Forelimb muscle (tissue), 1 donor: ENCODE measurements at regions not wholly inside any gene's neighbourhood (a gene's known extent, or its start where the extent isn't known, plus 50 kb on each side); places are given as distances from the start of the nearest gene placed in this dataset.
"Not testable (repeated sequence)": the region's sequence is repeated elsewhere in the genome, so short reads cannot be mapped to it uniquely, and the experiment has no call there.

Experiments
- DNase-seq: peaks from one replicate; pipeline ENCODE4 v3.0.0-alpha.2; 2013; ENCODE audit warnings: low read depth

DNA sequence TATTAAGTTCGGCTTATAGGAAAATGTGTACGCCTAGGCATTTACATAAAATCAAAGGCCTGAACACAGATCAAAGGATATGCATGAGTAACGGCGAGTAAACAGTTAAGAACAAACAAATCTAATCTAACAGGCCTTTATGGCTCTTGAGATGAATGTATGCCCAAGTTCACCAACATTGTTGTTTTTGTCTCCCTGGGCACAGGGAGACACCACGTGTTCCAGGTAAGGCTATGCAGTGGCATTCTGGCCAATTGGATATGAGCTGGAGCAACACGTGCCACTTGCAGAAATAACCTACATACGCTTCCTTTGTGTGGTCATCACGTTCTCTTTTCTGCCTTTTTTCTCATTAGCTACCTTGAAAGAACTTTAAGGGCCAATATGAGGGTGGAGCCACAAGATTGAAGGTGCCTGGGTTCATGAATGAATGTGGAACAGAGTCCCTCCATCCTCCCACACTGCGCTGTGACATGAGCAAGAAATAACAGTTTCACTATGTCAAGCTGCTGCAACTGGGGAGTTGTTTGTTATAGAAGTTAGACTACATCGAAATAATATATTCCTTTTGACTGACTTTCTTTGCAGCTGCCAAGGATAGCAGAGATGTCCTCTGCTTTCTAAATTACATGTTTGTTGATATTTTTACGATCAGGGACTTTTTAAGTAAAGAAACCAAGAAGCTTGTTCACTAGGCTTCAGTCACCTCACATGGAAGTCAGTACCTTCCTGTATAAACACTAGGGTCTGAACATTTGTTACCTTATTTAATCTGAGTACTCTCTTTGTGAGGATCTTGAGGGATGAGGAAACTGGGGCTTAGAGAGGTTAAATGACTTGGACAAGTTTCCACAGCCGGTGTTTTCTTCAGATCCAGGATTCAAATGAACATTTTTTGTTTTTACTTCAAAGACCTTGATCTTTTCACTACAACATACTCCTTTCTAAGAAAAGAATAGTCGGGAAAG lies 427.5 kb upstream of the TBL1XR1 start:
- no peak for DNase-seq

DNA sequence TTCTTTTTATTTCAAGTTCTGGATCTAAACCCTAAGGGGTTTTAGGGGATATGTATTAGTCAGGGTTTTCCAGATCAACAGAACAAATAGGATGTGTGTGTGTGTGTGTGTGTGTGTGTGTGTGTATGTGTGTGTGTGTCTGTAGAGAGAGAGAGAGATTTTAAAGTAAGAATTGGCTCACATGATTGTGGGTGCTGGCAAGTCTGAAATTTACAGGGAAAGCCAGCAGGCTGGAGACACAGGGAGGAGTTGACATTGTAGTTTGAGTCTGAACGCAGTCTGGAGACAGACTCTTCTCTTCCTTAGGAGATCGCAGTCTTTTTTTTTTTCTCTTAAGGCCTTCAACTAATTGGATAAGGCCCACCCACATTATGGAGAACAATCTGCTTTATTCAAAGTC lies 428.8 kb upstream of the TBL1XR1 start:
- DNase-seq: no peak

DNA sequence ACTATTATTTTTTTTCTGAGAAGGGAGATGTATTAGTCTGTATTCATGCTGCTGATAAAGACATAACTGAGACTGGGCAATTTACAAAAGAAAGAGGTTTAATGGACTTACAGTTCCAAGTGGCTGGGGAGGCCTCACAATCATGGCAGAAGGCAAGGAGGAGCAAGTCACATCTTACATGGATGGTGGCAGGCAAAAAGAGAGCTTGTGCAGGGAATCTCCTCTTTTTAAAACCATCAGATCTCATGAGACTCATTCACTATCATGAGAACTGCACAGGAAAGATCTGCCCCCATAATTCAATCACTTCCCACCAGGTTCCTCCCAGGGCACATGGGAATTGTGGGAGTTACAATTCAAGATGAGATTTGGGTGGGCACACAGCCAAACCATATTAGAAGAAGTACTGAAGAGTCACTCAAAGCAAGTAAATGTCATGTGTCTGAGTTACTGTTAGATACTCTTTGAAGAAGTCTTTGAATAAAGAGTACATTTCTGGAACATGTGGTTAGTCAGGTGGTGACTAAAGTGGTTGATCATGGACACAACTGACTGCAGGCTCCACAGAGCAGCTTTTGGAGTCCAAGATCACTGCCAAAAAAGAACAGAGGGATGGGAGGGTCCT lies 430.9 kb upstream of the TBL1XR1 start:
- DNase-seq: not testable (repeated sequence)

GRCh38 chr3:177629276-177629675 lies 432.0 kb upstream of the TBL1XR1 start:
- no peak for DNase-seq

GRCh38 chr3:177633671-177634207 lies 436.5 kb upstream of the TBL1XR1 start:
- no peak for DNase-seq

DNA sequence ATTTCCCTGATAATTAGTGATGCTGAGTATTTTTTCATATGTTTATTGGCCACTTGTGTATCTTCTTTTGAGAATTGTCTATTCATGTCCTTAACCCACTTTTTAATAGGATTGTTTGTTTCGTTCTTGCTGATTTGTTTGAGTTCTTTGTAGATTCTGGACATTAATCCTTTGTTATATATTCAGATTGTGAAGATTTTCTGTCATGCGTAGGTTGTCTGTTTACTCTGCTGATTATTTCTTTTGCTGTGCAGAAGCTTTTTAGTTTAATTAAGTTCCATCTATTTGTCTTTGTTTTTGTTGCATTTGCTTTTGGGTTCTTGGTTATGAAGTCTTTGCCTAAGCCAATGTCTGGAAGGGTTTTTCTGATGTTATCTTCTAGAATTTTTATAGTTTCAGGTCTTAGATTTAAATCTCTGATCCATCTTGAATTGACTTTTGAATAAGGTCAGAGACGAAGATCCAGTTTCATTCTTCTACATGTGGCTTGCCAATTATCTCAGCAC lies 438.4 kb upstream of the TBL1XR1 start:
- not testable (repeated sequence) for DNase-seq

DNA sequence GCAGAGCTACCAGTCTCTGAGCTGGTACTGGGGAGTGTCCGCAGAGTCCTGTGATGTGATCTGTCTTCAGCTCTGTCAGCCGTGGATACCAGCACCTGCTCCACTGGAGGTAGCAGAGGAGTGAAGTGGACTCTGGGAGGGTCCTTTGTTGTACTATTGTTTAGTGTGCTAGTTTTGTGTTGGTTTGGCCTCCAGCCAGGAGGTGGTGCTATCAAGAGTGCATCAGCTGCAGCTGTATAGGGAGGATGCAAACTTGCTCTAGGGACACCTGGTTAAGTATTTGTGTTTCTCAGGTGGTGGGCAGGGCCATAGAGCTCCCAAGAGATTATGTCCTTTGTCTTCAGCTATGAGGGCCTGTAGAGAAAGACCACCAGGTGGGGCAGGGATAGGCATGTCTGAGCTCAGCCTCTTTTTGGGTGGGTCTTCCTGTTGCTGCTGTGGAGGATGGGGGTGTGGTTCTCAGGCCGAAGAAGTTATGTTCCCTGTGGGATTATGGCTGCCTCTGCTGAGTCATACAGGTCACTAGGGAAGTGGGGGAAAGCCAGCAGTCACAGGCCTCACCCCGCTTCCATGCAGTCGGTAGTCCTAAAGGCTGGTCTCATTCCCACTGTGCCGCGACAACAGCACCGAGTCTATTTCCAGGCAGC lies 443.2 kb upstream of the TBL1XR1 start:
- DNase-seq: no peak

DNA sequence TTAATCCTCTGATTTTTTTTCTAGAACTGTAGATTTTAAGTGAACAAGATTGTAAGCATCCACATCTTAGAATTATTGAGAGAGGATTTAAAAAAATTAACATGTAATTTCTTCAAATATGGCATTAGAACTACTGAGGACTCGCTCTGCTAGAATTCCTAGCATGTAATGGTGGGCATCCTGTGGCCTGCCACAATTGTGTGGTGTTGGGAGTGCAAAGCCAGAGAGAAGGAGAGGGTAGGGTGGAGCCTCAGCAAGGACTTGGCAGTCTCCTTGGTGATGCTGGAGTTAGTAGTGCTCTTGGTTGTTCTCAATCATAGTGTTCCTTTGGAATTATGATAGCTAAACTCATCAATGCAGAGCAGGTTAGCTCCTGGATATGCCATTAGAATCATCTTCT lies 443.9 kb upstream of the TBL1XR1 start:
- no peak for DNase-seq

DNA sequence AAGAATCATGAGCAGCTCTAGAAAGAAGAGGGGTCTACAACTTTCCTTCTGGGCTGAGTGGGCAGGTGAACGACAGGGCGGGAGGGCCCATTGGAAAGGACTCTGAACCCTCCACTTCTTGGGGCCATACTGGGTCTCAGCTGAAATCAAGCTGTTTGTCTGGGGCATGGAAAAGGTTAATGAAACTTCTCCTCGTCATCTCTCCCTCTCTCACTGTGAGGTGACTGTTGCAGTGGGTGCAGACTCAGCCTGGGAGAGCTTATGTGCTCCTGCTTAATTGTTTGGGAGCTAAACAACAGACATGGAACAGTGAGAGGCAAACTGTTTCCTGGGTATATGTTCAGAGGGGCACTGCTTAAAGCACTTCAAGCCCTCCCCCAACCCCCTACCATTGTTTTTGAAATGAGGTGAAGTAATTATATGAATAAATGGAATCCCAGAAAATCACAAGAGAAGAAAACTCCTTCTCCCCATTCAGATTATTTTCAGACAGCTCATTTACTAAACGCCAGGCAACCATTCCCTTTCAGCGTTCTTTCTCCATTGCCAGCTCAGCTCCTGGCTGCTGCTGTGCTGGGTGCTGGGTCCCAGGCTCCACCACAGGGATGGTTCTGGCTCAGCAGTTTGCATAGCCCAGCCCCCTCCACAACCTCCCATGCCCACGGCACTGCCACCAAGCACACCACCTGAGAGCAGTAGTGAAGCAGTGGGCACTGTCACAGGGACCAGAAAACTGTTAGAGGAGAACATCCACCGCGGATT lies 444.9 kb upstream of the TBL1XR1 start:
- DNase-seq: no peak

DNA sequence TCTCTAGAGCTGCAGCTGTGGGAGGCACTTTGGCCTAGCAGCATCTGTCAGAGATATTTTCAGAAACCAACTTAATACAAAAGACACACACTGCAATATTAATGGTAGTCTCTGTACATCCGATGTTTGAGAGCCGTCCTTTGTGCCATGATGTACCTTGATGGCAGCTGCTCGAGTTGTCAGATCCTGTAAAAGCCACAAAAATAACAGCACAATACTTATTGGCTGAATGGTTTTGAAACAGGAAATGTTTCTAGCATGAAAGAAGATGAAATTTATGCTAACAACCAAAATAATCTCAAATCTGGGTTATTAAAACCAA lies 445.5 kb upstream of the TBL1XR1 start:
- no peak for DNase-seq

DNA sequence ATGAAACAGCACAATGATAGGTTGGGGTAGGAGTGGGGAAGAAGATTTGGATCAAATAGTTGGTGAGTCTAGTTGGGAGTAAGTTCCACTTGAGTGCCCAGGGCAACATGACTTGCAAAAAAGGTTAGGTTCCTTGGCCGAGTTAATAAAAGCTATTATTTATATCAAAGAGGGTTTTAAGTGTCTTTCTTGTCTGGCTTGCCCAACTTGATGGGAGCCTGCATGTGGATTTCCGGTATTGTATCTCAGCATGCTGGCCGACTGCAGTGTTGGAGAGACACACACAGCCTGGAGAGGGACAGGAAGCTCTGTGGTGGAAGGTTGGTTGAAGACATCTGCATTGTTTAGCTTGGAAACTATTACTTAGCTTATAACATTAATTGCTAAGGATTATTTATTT lies 449.5 kb upstream of the TBL1XR1 start:
- DNase-seq: no peak

DNA sequence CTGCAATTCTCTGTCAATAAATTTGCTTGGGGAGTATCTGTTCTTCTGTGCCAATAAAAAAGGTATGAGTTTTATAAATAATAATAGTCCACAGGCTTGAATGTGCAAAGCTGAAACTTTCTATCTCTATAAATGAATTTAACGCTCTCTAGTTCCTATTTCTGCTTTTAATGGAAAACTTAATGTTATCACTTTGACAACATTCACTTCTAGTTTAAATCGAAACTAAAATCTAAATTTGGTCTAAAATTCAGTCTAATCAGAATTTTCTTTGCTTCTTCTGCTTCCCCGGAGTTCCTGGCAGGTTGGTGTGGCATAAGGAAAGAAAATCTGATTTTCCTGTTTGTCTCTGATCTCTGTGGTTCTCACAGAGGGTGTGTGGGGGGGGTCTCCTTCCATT lies 450.1 kb upstream of the TBL1XR1 start:
- DNase-seq: no peak

DNA sequence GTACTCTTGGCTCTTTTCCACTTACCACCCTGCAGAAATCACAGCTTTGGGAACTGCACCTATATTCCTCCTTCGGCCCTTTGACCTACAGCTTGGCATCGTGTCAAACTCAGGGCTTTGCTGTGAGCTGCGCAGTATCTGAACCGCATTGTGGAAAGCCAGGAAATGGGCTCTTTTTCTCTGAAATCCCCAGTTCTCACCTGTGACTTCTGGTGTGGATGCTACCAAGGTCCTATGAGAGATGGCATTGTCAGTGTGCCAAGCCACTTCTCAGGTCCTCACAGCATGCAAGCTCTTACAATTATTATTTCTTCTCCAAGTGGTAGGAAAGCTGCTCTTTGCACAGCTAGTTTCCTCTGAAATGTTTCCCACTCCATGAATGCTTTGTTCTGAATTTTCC lies 450.6 kb upstream of the TBL1XR1 start:
- no peak for DNase-seq

DNA sequence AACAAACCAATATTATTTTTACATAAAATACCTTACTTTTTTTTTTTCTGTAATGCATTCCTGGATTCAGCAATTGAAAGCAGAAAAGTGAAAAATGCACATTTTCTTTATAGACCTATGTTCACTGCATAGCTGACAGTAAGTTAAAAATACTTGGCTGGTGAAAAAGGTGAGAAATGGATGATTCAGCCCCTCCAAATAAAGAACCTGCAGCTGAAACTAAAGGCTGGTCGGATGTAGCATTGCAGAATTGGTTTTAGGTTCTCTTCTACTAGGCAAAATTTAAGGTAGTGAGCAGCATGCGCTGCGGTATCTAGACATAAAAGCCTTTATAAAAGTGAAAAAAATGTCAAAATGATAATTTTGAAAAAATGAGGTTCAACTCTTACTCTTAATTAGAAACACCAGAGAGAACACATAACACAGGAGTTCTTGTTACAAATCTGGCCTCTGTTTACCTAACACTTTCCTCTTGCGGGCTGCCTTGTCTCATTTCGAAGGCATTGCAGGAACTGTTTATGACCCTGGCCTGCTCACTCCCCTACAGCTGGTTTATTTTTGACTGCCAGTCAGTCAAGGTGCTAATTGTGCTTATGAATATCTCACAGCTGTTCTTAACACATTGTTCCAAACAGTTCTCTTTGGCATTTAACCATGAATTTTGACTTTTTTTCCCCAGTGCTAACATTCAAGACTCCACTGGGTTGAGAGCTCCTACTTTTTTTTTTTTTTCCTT lies 455.4 kb upstream of the TBL1XR1 start:
- DNase-seq: no peak

GRCh38 chr3:177657243-177657642 lies 460.0 kb upstream of the TBL1XR1 start:
- DNase-seq: no peak

DNA sequence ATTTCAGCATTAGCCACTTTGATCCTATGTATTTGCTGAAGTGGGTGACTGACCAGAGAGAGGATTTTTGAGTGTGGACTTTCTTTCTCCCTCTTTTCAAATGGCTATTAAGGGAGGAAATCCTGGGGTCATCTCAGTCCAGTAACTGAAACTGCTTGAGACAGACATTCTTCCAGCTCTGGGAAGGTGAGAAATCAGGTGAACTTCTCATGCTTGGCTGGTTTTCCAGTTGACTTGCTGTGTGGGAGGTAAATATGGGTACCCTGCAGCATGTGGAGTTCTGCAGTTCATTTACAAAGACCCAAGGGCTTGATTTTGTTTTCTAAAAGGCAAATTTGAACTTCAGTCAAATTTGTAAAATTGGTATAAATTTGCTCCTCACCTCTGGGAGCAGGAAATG lies 461.1 kb upstream of the TBL1XR1 start:
- DNase-seq: no peak

GRCh38 chr3:177664380-177665103 lies 467.3 kb upstream of the TBL1XR1 start:
- DNase-seq: not testable (repeated sequence)

- DNase-seq: no peak
Measured at GRCh38 chr3:177665122-177665808, 468.0 kb upstream of the TBL1XR1 start.

- DNase-seq: no peak
Measured at GRCh38 chr3:177672252-177672911, 475.1 kb upstream of the TBL1XR1 start.
